Lower leg skin (tissue), 3 donors: ENCODE measurements at regions not wholly inside any gene's neighbourhood (a gene's known extent, or its start where the extent isn't known, plus 50 kb on each side); places are given as distances from the start of the nearest gene placed in this dataset.

Source experiments
- CTCF ChIP-seq, 3 donors: fragments of 450-650 bp; IDR thresholded peaks; one replicate each; pipeline ENCODE4 v1.5.1; 2016; ENCODE audit warnings: antibody characterized with exemption in 3 of 3, mild to moderate bottlenecking in 3 of 3, moderate library complexity in 2 of 3
- POLR2A ChIP-seq, 2 donors: fragments of 450-650 bp; IDR thresholded peaks; one replicate each; pipeline ENCODE4 v1.6.1; 2016 to 2017; ENCODE audit warnings: antibody characterized with exemption in 2 of 2, mild to moderate bottlenecking in 1 of 2, moderate library complexity in 1 of 2

- no peak for TF ChIP-seq CTCF (IDR thresholded peaks at IDR 0.05)
- TF ChIP-seq POLR2A (IDR thresholded peaks at IDR 0.05) = no peak
Observed at GRCh38 chr4:129350834-129351721, 255.1 kb downstream of the C4orf33 start.
